ENCODE measurements at regions not wholly inside any gene's neighbourhood (a gene's known extent, or its start where the extent isn't known, plus 50 kb on each side); places are given as distances from the start of the nearest gene placed in this dataset.

DNA sequence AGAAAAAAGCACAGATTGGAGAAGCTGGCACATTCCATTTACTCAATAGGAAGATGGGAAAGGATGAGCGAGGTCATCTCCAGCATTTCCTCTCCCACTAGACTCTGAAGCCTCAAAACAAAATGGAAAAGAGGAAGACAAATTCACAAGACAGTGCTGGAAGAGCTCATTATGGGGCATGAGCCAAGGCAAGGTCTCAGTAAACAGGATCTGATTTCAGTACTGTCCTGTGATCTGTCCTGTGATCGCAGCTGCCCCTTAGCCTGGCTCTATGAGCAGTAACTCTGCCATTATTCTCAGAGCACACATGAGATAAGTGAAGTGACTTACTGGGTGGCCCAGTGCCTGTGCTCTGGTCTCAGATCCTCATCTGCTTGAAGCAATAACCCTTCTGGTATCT lies 68.1 kb upstream of the SLC4A11 start:
- TF ChIP-seq POLR2AphosphoS5 (IDR thresholded peaks at IDR 0.05; ENCODE audit: insufficient read depth in 1 of 2, low read depth in 1 of 2): no peak
- TF ChIP-seq, protein P1, sequence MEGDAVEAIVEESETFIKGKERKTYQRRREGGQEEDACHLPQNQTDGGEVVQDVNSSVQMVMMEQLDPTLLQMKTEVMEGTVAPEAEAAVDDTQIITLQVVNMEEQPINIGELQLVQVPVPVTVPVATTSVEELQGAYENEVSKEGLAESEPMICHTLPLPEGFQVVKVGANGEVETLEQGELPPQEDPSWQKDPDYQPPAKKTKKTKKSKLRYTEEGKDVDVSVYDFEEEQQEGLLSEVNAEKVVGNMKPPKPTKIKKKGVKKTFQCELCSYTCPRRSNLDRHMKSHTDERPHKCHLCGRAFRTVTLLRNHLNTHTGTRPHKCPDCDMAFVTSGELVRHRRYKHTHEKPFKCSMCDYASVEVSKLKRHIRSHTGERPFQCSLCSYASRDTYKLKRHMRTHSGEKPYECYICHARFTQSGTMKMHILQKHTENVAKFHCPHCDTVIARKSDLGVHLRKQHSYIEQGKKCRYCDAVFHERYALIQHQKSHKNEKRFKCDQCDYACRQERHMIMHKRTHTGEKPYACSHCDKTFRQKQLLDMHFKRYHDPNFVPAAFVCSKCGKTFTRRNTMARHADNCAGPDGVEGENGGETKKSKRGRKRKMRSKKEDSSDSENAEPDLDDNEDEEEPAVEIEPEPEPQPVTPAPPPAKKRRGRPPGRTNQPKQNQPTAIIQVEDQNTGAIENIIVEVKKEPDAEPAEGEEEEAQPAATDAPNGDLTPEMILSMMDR (IDR thresholded peaks at IDR 0.05): no peak

All from vagina (tissue), 2 donors.